Ovary (tissue), 7 donors: ENCODE measurements at regions not wholly inside any gene's neighbourhood (a gene's known extent, or its start where the extent isn't known, plus 50 kb on each side); places are given as distances from the start of the nearest gene placed in this dataset.

Source experiments
- DNase-seq, 5 donors: peaks; one replicate each; pipeline ENCODE4 v3.0.0-alpha.2; 2019 to 2020
- H3K27ac ChIP-seq, 2 donors: fragments of 200-600 bp; one replicate each; pipeline versions ENCODE4 v1.5.1 to v1.8.0; 2019 to 2022
- H3K27me3 ChIP-seq: fragments of 200-600 bp; one replicate; pipeline ENCODE4 v1.8.0; 2022
- H3K36me3 ChIP-seq: fragments of 200-600 bp; sonication (generic); one replicate; pipeline ENCODE4 v1.5.1; 2019
- H3K4me1 ChIP-seq: one replicate; pipeline ENCODE4 v1.8.1; 2013; ENCODE audit warnings: mild to moderate bottlenecking, moderate library complexity; ENCODE audit not compliant: insufficient read depth
- H3K4me3 ChIP-seq: fragments of 200-600 bp; sonication (generic); one replicate; pipeline ENCODE4 v1.5.1; 2017
- H3K9me3 ChIP-seq, 2 donors: fragments of 200-600 bp in 1 of 2; sonication (generic) in 1 of 2; one replicate each; pipeline versions ENCODE4 v1.5.1 to v1.8.1; 2013 to 2019; ENCODE audit warnings: mild to moderate bottlenecking in 1 of 2, moderate library complexity in 1 of 2
- CTCF ChIP-seq, 3 donors: fragments of 450-650 bp in 2 of 3; fragments of 200-600 bp in 1 of 3; IDR thresholded peaks; one replicate each; pipeline versions ENCODE4 v1.5.1 to v1.8.0; 2016 to 2022; ENCODE audit warnings: antibody characterized with exemption in 3 of 3, mild to moderate bottlenecking in 1 of 3
- EP300 ChIP-seq: sonication (generic); formaldehyde crosslinking; IDR thresholded peaks from one replicate; pipeline ENCODE4 v1.6.1; 2017; ENCODE audit warnings: antibody characterized with exemption
- POLR2A ChIP-seq: fragments of 450-650 bp; IDR thresholded peaks from one replicate; pipeline ENCODE4 v1.6.1; 2017; ENCODE audit warnings: antibody characterized with exemption, mild to moderate bottlenecking, moderate library complexity
- WGBS, 3 donors: extraction: QIAGEN DNeasy Blood & Tissue Kit in 1 of 3; methylation state at CpG; one replicate each; pipeline versions ENCODE4 v1.1.5 to v1.1.7; 2013 to 2017; 5-methylcytosine and 5-hydroxymethylcytosine counted together
- intact Hi-C, 4 donors: fragments of 100-400 bp; cut with DNase I; formaldehyde crosslinking; loops; one replicate each; pipeline versions ENCODE4 v1.11.0 to v1.15.1; 2022 to 2023
- donor health status: DM: no; HTN: no; CAD: no; lungs with moderate emphysema.
- donor health status: DM: no; HTN: no; CAD: no.
- donor health status: Bipolar disorder and iron deficiency.
- donor health status: DM: no; HTN: no; CAD: no.
- donor health status: DM: yes; HTN: yes; CAD: no.

- peak in 1 of 5 donors; percentile 24 for DNase-seq
- Histone ChIP-seq H3K36me3 (no peaks in the 10 kb centered on the region), H3K27ac (peak overlapping the region in 1 of 2 donors; percentile 39), H3K27me3 (no peaks in the 10 kb centered on the region), H3K4me1 (peaks cover 16% of the 10 kb centered on the region), H3K4me3 (no peak overlapping the region), H3K9me3 (no peaks in the 10 kb centered on the region)
- intact Hi-C loops = no loop called here
- TF ChIP-seq POLR2A = no peak
- no peak for TF ChIP-seq CTCF (IDR thresholded peaks at IDR 0.05)
- TF ChIP-seq EP300 = no peak
These were observed 52.9 kb upstream of the VLDLR start for GRCh38 chr9:2568689-2569088.

- no peaks in the 10 kb centered on the region for H3K27me3 ChIP-seq
- peaks cover 21% of the 10 kb centered on the region for H3K4me1 ChIP-seq
- WGBS, 3 donors = 17 to 26% (median 24%) methylated on average over 7 of the region's 7 CpGs
- intact Hi-C loops = loop anchor here in 1 of 4 donors (5.0 kb wide), 1 partner anchor 214 kb away; no protein-coding TSS in a partner anchor
- H3K9me3 ChIP-seq = no peaks in the 10 kb centered on the region
- H3K36me3 ChIP-seq = no peaks in the 10 kb centered on the region
- no peak overlapping the region for H3K4me3 ChIP-seq
- H3K27ac ChIP-seq = peak overlapping the region in 1 of 2 donors; percentile 71
- DNase-seq = peak; percentile 72 to 88 (median 84)
- TF ChIP-seq CTCF (IDR thresholded peaks at IDR 0.05) (no peak), POLR2A (no peak), EP300 (no peak)
These were observed 50.7 kb upstream of the VLDLR start for GRCh38 chr9:2570615-2571479.
